ENCODE measurements at regions not wholly inside any gene's neighbourhood (a gene's known extent, or its start where the extent isn't known, plus 50 kb on each side); places are given as distances from the start of the nearest gene placed in this dataset.
A peak's percentile ranks its signal among the peaks of the same experiment; 100 is the strongest.

DNA sequence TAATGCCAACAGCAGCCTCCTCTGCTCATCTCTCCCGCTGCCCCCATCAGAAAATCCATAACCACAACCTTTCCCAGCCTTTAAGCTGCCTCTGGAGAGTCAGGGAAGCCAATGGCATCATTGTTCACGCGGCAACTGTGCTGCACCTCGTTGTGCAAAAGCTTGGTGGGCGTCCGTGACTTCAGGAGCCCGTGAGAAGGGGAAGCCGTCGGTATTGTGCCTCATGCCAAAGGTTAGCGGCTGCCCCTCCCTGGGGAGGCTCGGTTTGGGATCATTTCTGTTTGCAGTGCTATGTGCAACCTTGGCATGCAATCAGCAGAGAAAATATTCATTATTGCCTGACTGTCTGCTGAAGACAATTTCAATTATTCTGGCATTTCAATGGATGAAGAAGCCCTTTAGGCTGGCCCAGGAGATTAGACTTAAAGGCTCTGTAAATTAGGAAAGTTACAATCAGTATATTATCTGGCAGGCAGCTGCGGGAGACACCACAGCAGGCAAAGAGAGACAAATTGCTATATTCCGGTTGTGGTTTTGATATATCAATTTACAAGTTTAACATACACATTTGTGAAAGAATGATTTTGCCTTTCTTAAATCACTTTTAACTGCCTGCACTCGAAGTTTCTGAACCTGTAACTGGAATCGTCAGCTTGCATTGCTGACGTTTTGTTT, 244.5 kb downstream of the GATA3 start:
- DNase-seq (ENCODE audit: low read depth in 2 of 2): no peak
- H3K4me3 ChIP-seq (replicated peaks in 1 of 2; ENCODE audit: low read depth in 2 of 2, low read length in 2 of 2): no peak overlapping the region
- TF ChIP-seq, protein P1, sequence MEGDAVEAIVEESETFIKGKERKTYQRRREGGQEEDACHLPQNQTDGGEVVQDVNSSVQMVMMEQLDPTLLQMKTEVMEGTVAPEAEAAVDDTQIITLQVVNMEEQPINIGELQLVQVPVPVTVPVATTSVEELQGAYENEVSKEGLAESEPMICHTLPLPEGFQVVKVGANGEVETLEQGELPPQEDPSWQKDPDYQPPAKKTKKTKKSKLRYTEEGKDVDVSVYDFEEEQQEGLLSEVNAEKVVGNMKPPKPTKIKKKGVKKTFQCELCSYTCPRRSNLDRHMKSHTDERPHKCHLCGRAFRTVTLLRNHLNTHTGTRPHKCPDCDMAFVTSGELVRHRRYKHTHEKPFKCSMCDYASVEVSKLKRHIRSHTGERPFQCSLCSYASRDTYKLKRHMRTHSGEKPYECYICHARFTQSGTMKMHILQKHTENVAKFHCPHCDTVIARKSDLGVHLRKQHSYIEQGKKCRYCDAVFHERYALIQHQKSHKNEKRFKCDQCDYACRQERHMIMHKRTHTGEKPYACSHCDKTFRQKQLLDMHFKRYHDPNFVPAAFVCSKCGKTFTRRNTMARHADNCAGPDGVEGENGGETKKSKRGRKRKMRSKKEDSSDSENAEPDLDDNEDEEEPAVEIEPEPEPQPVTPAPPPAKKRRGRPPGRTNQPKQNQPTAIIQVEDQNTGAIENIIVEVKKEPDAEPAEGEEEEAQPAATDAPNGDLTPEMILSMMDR (IDR thresholded peaks at IDR 0.05; ENCODE audit: low read depth, low read length): no peak

DNA sequence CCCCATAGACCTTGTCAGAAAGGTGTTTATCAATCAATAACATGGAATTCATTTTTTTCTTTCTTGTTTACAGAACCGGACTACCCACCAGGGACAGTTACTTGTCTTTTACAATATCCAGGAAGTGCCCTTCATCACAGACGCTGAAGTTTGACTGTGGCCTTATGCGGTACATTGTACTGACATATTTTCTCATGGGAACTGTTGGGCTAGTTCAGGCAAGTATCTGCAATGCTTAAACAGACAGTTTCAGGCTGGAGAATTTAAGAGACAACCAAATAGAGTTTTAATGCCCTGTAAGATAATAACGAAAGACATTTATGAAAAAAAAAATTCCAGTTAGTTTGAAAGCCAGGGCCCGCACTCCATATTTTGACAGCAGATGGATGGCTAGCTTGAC, 246.4 kb downstream of the GATA3 start:
- H3K4me3 ChIP-seq (replicated peaks in 1 of 2; ENCODE audit: low read depth in 2 of 2, low read length in 2 of 2): no peak overlapping the region
- DNase-seq (ENCODE audit: low read depth in 2 of 2): no peak
- TF ChIP-seq, protein P1 (IDR thresholded peaks at IDR 0.05; ENCODE audit: low read depth, low read length): no peak

DNA sequence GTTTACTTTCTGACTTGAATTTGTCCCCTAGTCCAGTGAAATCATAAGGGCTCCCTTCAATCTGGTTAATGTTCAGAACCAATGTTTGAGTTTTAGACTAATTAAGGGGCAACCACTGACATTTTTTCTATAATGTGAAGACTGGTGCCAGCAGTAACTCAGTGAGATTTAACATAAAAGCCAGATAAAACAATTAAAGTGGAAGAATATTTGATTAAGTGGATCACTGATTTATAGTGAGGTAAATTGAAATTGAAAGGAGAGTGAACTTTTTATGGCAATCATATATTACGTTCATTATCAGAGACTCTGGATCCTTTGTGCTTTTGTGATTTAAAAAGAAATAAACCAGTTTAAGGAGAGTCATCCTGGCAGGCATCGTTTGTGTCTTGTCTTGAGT, 246.8 kb downstream of the GATA3 start:
- TF ChIP-seq, protein P1 (IDR thresholded peaks at IDR 0.05; ENCODE audit: low read depth, low read length): no peak
- DNase-seq (ENCODE audit: low read depth in 2 of 2): no peak
- H3K4me3 ChIP-seq (replicated peaks in 1 of 2; ENCODE audit: low read depth in 2 of 2, low read length in 2 of 2): no peak overlapping the region

DNA sequence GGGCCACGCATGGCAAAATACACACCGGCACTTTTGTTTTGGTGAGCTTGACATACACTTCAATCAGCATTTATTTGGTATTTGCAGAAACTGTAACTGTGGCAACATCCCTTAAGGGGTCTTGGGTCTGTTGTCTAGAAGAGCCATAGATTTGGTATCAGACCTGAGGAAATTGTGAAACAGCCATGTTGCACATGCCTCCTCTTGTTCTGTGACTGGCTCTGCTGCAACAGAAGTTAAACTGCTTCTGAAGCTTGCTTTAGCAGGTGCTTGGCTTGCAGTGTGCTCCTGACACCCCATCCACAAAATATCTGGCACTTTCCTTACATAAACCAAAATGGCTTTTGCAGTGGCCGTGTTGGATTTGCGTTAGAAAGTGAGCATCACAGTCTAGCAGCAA, 247.3 kb downstream of the GATA3 start:
- DNase-seq (ENCODE audit: low read depth in 2 of 2): no peak
- TF ChIP-seq, protein P1 (IDR thresholded peaks at IDR 0.05; ENCODE audit: low read depth, low read length): no peak
- no peak overlapping the region for H3K4me3 ChIP-seq (replicated peaks in 1 of 2; ENCODE audit: low read depth in 2 of 2, low read length in 2 of 2)

DNA sequence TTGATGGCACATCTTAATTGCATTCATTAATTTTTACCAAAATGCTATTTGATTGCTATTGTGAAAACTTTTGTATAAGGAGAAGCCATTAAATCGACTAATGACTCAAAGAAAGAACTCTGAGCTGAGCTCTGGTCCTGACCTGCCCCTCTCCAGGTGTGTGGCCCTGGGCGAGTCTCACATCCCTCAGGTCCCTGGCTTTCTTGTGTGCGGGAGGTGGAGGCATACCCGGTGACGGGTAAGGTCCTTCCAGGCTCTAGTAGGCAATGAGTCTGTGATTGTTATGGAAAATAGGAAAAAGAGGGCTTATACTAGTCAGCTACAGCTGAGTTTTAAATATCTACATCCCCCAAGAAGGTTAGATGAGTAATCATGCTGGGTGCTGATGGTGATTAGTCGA, 248.1 kb downstream of the GATA3 start:
- TF ChIP-seq, protein P1 (IDR thresholded peaks at IDR 0.05; ENCODE audit: low read depth, low read length): no peak
- no peak overlapping the region for H3K4me3 ChIP-seq (replicated peaks in 1 of 2; ENCODE audit: low read depth in 2 of 2, low read length in 2 of 2)
- no peak for DNase-seq (ENCODE audit: low read depth in 2 of 2)

DNA sequence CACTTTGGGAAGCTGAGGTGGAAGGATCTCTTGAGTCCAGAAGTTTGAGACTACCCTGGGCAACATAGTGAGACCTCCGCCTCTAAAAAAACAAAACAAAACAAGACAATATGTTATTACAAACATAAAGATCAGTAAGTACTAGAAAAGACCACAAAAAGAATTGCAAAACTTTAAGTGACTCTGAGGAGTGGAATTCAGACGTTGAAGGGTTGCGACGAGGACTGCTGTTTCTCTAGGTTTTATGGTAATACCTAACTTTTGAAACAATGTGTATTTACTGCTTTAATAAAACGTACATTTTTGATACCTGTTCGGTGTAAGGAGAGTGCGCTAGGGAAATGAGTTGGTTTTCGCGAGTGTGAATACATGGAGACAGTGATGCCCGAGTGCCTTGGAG, 250.4 kb downstream of the GATA3 start:
- no peak overlapping the region for H3K4me3 ChIP-seq (replicated peaks in 1 of 2; ENCODE audit: low read depth in 2 of 2, low read length in 2 of 2)
- DNase-seq (ENCODE audit: low read depth in 2 of 2): peak in 1 of 2 donors; percentile 23
- TF ChIP-seq, protein P1 (IDR thresholded peaks at IDR 0.05; ENCODE audit: low read depth, low read length): no peak
